GM18951 (cell line): ENCODE measurements at regions not wholly inside any gene's neighbourhood (a gene's known extent, or its start where the extent isn't known, plus 50 kb on each side); places are given as distances from the start of the nearest gene placed in this dataset.

Experiments used
- POLR2A ChIP-seq: IDR thresholded peaks from 4 replicates; pipeline ENCODE4 v1.6.1; 2011; ENCODE audit warnings: mild to moderate bottlenecking; ENCODE audit not compliant: insufficient read length, insufficient read depth; ENCODE audit errors: extremely low read depth
- in situ Hi-C: fragments of 300-500 bp; cut with MboI; formaldehyde crosslinking; loops from one replicate; pipeline ENCODE4 v1.12.0; 2022; ENCODE audit warnings: low sequenced_read_pairs, mixed read lengths, inconsistent platforms; ENCODE audit not compliant: unreplicated experiment

DNA sequence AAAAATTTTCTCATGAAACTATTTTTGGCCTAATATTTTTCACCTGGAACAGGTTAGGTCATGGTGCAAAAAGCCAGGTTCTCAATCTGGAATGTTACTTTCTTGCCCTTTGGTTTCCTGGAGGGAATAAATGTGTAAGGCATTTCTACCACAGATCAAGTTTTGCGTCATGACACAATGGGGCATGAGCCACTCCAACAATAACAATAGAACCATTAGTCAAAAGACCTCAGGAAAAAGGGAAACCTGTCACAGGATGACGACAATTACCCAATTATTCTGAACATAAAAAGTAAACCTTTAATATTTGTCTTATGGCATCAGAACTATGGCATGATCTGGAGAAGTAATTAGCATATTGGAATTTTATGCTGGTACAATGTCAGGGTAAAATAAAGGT, 88.2 kb upstream of the HNRNPA3 start:
- no peak for TF ChIP-seq POLR2A
- in situ Hi-C loops, result no loop called here

GRCh38 chr2:177127821-177128220, 84.8 kb upstream of the HNRNPA3 start:
- TF ChIP-seq POLR2A, result no peak
- in situ Hi-C loops, result loop anchor here (25.0 kb wide), 2 partner anchors 291 to 466 kb away; no protein-coding TSS in a partner anchor

GRCh38 chr2:177129610-177130009, 83.0 kb upstream of the HNRNPA3 start:
- in situ Hi-C loops, result loop anchor here (25.0 kb wide), 2 partner anchors 292 to 467 kb away; no protein-coding TSS in a partner anchor
- no peak for TF ChIP-seq POLR2A

DNA sequence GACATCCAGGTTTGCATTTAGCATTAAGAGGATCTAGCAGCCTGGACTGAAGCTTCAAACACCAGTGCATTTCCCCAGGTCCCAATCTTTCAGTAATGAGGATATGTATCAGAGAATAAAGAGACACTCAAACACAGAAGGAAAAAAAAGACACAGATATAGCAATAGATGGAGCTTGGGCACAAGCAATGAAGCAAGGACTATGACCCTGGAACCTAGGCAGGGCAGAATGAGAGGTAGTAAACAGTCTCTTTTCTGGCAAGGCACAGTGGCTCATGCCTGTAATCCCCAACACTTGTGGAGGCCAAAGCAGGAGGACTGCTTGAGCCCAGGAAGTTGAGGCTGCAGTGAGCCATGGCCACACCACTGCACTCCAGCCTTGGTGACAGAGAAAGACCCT, 80.7 kb upstream of the HNRNPA3 start:
- in situ Hi-C loops, result loop anchor here (25.0 kb wide), 2 partner anchors 295 to 470 kb away; no protein-coding TSS in a partner anchor
- TF ChIP-seq POLR2A, result no peak

GRCh38 chr2:177138823-177139222, 73.8 kb upstream of the HNRNPA3 start:
- TF ChIP-seq POLR2A, result no peak
- in situ Hi-C loops, result loop anchor here (25.0 kb wide), 2 partner anchors 302 to 477 kb away; no protein-coding TSS in a partner anchor

GRCh38 chr2:177141866-177142265, 70.7 kb upstream of the HNRNPA3 start:
- in situ Hi-C loops, result loop anchor here (10.0 to 25.0 kb wide), 3 partner anchors 305 to 1017 kb away; partner anchors contain the start of genes HOXD8 and HOXD9
- TF ChIP-seq POLR2A, result no peak

DNA sequence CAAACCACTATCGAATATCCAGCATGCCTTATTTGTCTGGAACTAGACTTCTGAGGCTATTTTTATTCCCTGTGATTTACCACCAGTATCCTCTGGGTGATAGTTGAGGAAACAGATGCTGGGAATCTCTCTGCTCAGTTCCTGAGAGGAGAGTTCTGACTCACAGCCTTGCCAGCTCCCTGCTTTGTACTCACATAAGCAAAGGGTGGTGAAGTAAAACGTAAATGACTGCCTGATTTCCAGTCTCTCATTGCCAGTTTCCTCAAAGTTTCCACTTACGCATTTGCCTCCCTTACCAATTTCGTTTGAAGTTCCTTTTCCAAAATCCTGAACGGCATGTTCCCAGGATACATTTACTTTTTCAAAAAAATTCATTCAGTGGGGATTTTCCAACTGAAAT, 69.2 kb upstream of the HNRNPA3 start:
- in situ Hi-C loops, result loop anchor here (10.0 to 25.0 kb wide), 3 partner anchors 306 to 1019 kb away; partner anchors contain the start of genes HOXD8 and HOXD9

GRCh38 chr2:177147093-177147694, 65.4 kb upstream of the HNRNPA3 start:
- TF ChIP-seq POLR2A, result no peak
- in situ Hi-C loops, result loop anchor here (10.0 to 25.0 kb wide), 3 partner anchors 310 to 1022 kb away; partner anchors contain the start of genes HOXD8 and HOXD9

More for the DNA sequence above, 69.2 kb upstream of the HNRNPA3 start:
- no peak for TF ChIP-seq POLR2A

GRCh38 chr2:177147834-177148445, 64.7 kb upstream of the HNRNPA3 start:
- no peak for TF ChIP-seq POLR2A
- in situ Hi-C loops, result loop anchor here (10.0 to 25.0 kb wide), 3 partner anchors 311 to 1023 kb away; partner anchors contain the start of genes HOXD8 and HOXD9

GRCh38 chr2:177148477-177149154, 64.0 kb upstream of the HNRNPA3 start:
- in situ Hi-C loops, result loop anchor here (10.0 to 25.0 kb wide), 3 partner anchors 311 to 1024 kb away; partner anchors contain the start of genes HOXD8 and HOXD9
- no peak for TF ChIP-seq POLR2A

DNA sequence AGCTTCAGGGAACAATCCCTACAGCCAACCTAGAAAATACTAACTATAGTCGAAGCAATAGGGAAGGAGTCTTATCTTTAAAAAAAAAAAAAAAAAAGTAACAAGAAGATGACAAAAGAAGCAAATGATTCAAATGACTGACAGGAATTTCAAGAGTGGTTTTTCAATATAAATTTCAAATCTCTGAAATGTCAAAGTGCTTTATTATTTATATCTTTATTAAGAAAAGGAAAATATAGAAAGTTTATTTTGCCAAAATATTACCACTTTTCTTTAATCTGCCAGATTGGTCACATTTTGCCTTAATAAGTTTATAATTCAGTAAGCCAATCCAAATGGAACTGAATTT, 63.5 kb upstream of the HNRNPA3 start:
- no peak for TF ChIP-seq POLR2A
- in situ Hi-C loops, result loop anchor here (10.0 to 25.0 kb wide), 3 partner anchors 312 to 1024 kb away; partner anchors contain the start of genes HOXD8 and HOXD9

DNA sequence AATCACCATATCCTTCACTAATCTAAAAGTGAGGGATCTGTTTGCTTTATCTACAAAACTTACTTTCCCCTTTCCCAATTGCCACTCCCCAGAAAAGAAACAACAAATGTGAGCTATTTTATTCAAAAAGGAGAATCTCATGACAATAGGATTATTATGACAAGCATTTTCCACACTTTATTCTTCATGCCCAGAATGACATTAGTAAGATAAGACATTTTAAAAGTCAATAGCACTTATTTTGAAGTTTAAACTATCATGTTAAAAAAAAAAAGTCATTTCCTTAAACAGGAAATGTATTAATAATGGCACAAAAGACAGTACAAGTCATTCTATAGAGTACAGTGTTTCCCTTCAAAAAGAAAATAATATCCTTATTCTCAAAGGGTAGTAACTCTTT, 58.8 kb upstream of the HNRNPA3 start:
- TF ChIP-seq POLR2A, result no peak
- in situ Hi-C loops, result loop anchor here (25.0 kb wide), 1 partner anchor 558 kb away; no protein-coding TSS in a partner anchor

DNA sequence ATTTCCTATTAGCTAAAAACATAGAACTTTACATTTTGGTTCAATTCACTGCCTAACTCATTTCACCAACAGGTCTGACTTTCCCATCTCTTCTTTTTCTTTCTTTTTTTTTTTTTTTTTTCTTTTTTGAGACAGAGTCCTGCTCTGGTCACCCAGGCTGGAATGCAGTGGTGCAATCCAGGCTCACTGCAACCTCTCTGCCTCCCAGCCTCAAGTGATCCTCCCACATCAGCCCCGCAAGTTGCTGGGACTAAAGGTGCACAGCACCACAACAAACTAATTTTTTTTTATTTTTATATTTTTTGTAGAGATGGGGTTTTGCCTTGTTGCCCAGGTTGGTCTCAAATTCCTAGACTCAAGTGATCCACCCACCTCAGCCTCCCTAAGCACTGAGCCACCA, 57.8 kb upstream of the HNRNPA3 start:
- in situ Hi-C loops, result loop anchor here (25.0 kb wide), 1 partner anchor 557 kb away; no protein-coding TSS in a partner anchor
- no peak for TF ChIP-seq POLR2A
